SK-N-SH (cell line): ENCODE measurements at regions not wholly inside any gene's neighbourhood (a gene's known extent, or its start where the extent isn't known, plus 50 kb on each side); places are given as distances from the start of the nearest gene placed in this dataset.

Experiments used
- CTCF ChIA-PET: fragments of 300-600, 350-600 bp; formaldehyde crosslinking; extraction: SDS; loops from one replicate; lab custom pipeline; 2021; lab: Yijun Ruan, JAX
- POLR2A ChIA-PET: fragments of 350-600 bp; sonication (Branson Sonifier 250); formaldehyde crosslinking; extraction: SDS; loops from one replicate; lab custom pipeline; 2020; ENCODE audit warnings: antibody characterized with exemption, inconsistent platforms; lab: Yijun Ruan, JAX
- DNase-seq: peaks from one replicate; pipeline ENCODE4 v3.0.0; 2012
- H2AFZ ChIP-seq: fragments of 200-600 bp; sonication (generic); 2 replicates; pipeline ENCODE4 v1.8.1; 2016; ENCODE audit warnings: antibody characterized with exemption, mild to moderate bottlenecking, low read depth
- H3F3A ChIP-seq: fragments of 200-600 bp; sonication (generic); replicated peaks from 2 replicates; pipeline ENCODE3; 2016; ENCODE audit warnings: antibody characterized with exemption, mild to moderate bottlenecking; ENCODE audit not compliant: insufficient read depth
- H3K27ac ChIP-seq, 2 experiments: fragments of 200-500 bp in 1 of 2; fragments of 200-600 bp in 1 of 2; sonication (Bioruptor generic) in 1 of 2; sonication (generic), shearing (Covaris generic) in 1 of 2; 2 replicates each; pipeline versions ENCODE4 v1.5.1 to v1.6.1; 2014 to 2016; ENCODE audit warnings: low read depth in 2 of 2, inconsistent platforms in 1 of 2, low read length in 1 of 2, mild to moderate bottlenecking in 1 of 2, mixed read lengths in 1 of 2
- H3K27me3 ChIP-seq: fragments of 200-600 bp; sonication (generic), shearing (Covaris generic); 2 replicates; pipeline ENCODE4 v1.6.1; 2016; ENCODE audit warnings: mixed run types; ENCODE audit not compliant: insufficient read depth
- H3K36me3 ChIP-seq, 2 experiments: fragments of 200-500 bp in 1 of 2; fragments of 200-600 bp in 1 of 2; sonication (Bioruptor generic) in 1 of 2; sonication (generic) in 1 of 2; replicated peaks in 1 of 2; 2 replicates each; pipeline versions ENCODE3 to v1.5.1; 2014 to 2016; ENCODE audit warnings: low read length in 1 of 2, mild to moderate bottlenecking in 1 of 2; ENCODE audit not compliant: insufficient read depth in 2 of 2, control insufficient read depth in 1 of 2
- H3K4me1 ChIP-seq, 2 experiments: fragments of 200-500 bp in 1 of 2; fragments of 200-600 bp in 1 of 2; sonication (Bioruptor generic) in 1 of 2; sonication (generic), shearing (Covaris generic) in 1 of 2; 2 replicates each; pipeline versions ENCODE4 v1.5.1 to v1.6.1; 2014 to 2016; ENCODE audit warnings: low read depth in 1 of 2, low read length in 1 of 2, mixed run types in 1 of 2; ENCODE audit not compliant: insufficient read depth in 2 of 2, control insufficient read depth in 1 of 2
- H3K4me2 ChIP-seq: fragments of 200-600 bp; sonication (generic), shearing (Covaris generic); 2 replicates; pipeline ENCODE4 v1.6.1; 2017; ENCODE audit warnings: mixed run types
- H3K4me3 ChIP-seq, 2 experiments: fragments of 200-500 bp in 1 of 2; fragments of 200-600 bp in 1 of 2; sonication (Bioruptor generic) in 1 of 2; sonication (generic), shearing (Covaris generic) in 1 of 2; 2 replicates each; pipeline versions ENCODE4 v1.5.1 to v1.8.1; 2014 to 2016; ENCODE audit warnings: low read depth in 2 of 2, inconsistent platforms in 1 of 2, low read length in 1 of 2, mild to moderate bottlenecking in 1 of 2, mixed read lengths in 1 of 2, moderate library complexity in 1 of 2
- H3K79me2 ChIP-seq: fragments of 200-600 bp; sonication (generic); 2 replicates; pipeline ENCODE4 v1.8.1; 2017; ENCODE audit warnings: mild to moderate bottlenecking; ENCODE audit not compliant: insufficient read depth
- H3K9ac ChIP-seq: fragments of 200-600 bp; sonication (generic); 2 replicates; pipeline ENCODE4 v1.6.1; 2017; ENCODE audit warnings: mixed run types
- H3K9me2 ChIP-seq: fragments of 200-600 bp; sonication (generic); 2 replicates; pipeline ENCODE4 v1.6.1; 2017; ENCODE audit warnings: mixed run types
- H3K9me3 ChIP-seq: fragments of 200-600 bp; sonication (generic); 2 replicates; pipeline ENCODE4 v1.6.1; 2017; ENCODE audit warnings: mixed run types, mild to moderate bottlenecking, moderate library complexity
- H4K20me1 ChIP-seq: fragments of 200-600 bp; sonication (generic); 2 replicates; pipeline ENCODE4 v1.6.1; 2017; ENCODE audit warnings: mild to moderate bottlenecking, mixed run types; ENCODE audit not compliant: insufficient read depth
- CHD2 ChIP-seq: fragments of 150-350 bp; IDR thresholded peaks from 2 replicates; pipeline ENCODE4 v1.6.1; 2018; ENCODE audit warnings: low read length; ENCODE audit not compliant: partially characterized antibody
- EZH2phosphoT487 ChIP-seq: fragments of 200-600 bp; sonication (generic); IDR thresholded peaks from 2 replicates; pipeline ENCODE4 v1.6.1; 2017; ENCODE audit warnings: low read depth, mixed run types, mild to moderate bottlenecking, antibody characterized with exemption, moderate library complexity, borderline replicate concordance
- FOXJ3 ChIP-seq: sonication (generic); formaldehyde crosslinking; IDR thresholded peaks from 2 replicates; pipeline ENCODE4 v1.5.1; 2020; ENCODE audit warnings: mild to moderate bottlenecking, missing genetic modification reagents
- FOXM1 ChIP-seq: IDR thresholded peaks from 2 replicates; pipeline ENCODE4 v1.4.0; 2012; ENCODE audit warnings: low read depth, mild to moderate bottlenecking
- IRF3 ChIP-seq: fragments of 150-350 bp; IDR thresholded peaks from 2 replicates; pipeline ENCODE4 v1.6.1; 2016; ENCODE audit warnings: mild to moderate bottlenecking, low read depth, low read length
- JUND ChIP-seq: IDR thresholded peaks from 2 replicates; pipeline ENCODE4 v1.4.0; 2012
- MAX ChIP-seq: IDR thresholded peaks from 2 replicates; pipeline ENCODE4 v1.4.0; 2012; ENCODE audit warnings: low read depth
- MXI1 ChIP-seq: IDR thresholded peaks from 2 replicates; pipeline ENCODE4 v1.6.1; 2012; ENCODE audit warnings: mild to moderate bottlenecking, low read depth, low read length, improper control_type of control experiment
- PBX3 ChIP-seq: IDR thresholded peaks from 2 replicates; pipeline ENCODE4; 2012
- RAD21 ChIP-seq: IDR thresholded peaks from 2 replicates; pipeline ENCODE4 v1.6.1; 2012; ENCODE audit warnings: mild to moderate bottlenecking, low read length
- RFX5 ChIP-seq: IDR thresholded peaks from 2 replicates; pipeline ENCODE4 v1.6.1; 2012; ENCODE audit warnings: mild to moderate bottlenecking, improper control_type of control experiment, low read length
- RXRA ChIP-seq: IDR thresholded peaks from 2 replicates; pipeline ENCODE4 v1.4.0; 2012; ENCODE audit warnings: low read depth, mild to moderate bottlenecking, borderline replicate concordance
- SIN3A ChIP-seq: IDR thresholded peaks from 2 replicates; pipeline ENCODE4 v1.6.1; 2012; ENCODE audit warnings: low read depth, mild to moderate bottlenecking, low read length, moderate library complexity, borderline replicate concordance
- SMC3 ChIP-seq: IDR thresholded peaks from 2 replicates; pipeline ENCODE4 v1.6.1; 2012; ENCODE audit warnings: low read depth, low read length, improper control_type of control experiment
- TEAD4 ChIP-seq: IDR thresholded peaks from 2 replicates; pipeline ENCODE4 v1.4.0; 2012; ENCODE audit warnings: mild to moderate bottlenecking, borderline replicate concordance; ENCODE audit not compliant: insufficient read depth
- USF1 ChIP-seq: IDR thresholded peaks from 2 replicates; pipeline ENCODE4 v1.4.0; 2012; ENCODE audit warnings: low read depth, borderline replicate concordance
- USF2 ChIP-seq: fragments of 150-350 bp; IDR thresholded peaks from 2 replicates; pipeline ENCODE4 v1.6.1; 2017; ENCODE audit warnings: antibody characterized with exemption, low read length, low read depth, borderline replicate concordance
- WGBS: methylation state at CpG from one replicate; pipeline ENCODE4 v1.1.6; 2017; ENCODE audit warnings: low lambda C conversion rate; 5-methylcytosine and 5-hydroxymethylcytosine counted together

GRCh38 chr2:239638376-239638775, 237.6 kb upstream of the HDAC4 start:
- no peaks in the 10 kb centered on the region for H3K36me3 ChIP-seq
- no peaks in the 10 kb centered on the region for H3K9me2 ChIP-seq
- POLR2A ChIA-PET, result no interaction called here
- no peaks in the 10 kb centered on the region for H3K27me3 ChIP-seq
- no peak overlapping the region for H3K4me2 ChIP-seq
- no peaks in the 10 kb centered on the region for H3F3A ChIP-seq
- no peak overlapping the region for H3K27ac ChIP-seq
- H3K4me1 ChIP-seq, result no peaks in the 10 kb centered on the region; a peak in 1 of 4 replicates
- no peak overlapping the region for H2AFZ ChIP-seq
- no peaks in the 10 kb centered on the region for H3K9me3 ChIP-seq
- H3K4me3 ChIP-seq, result no peak overlapping the region
- H3K9ac ChIP-seq, result no peak overlapping the region
- CTCF ChIA-PET, result no interaction called here
- H4K20me1 ChIP-seq, result no peaks in the 10 kb centered on the region
- TF ChIP-seq MAX, result no peak
- no peaks in the 10 kb centered on the region for H3K79me2 ChIP-seq
- no peak for DNase-seq
- WGBS, result 9% methylated on average over 4 of the region's 4 CpGs

GRCh38 chr2:239636808-239637207, 236.0 kb upstream of the HDAC4 start:
- Histone ChIP-seq H3K4me2 (no peak overlapping the region), H3F3A (no peaks in the 10 kb centered on the region), H4K20me1 (no peaks in the 10 kb centered on the region), H2AFZ (no peak overlapping the region), H3K4me1 (no peaks in the 10 kb centered on the region; a peak in 1 of 4 replicates), H3K4me3 (no peak overlapping the region), H3K36me3 (no peaks in the 10 kb centered on the region), H3K9me3 (no peaks in the 10 kb centered on the region), H3K79me2 (no peaks in the 10 kb centered on the region), H3K27me3 (no peaks in the 10 kb centered on the region), H3K27ac (no peak overlapping the region), H3K9me2 (no peaks in the 10 kb centered on the region), H3K9ac (no peak overlapping the region)
- CTCF ChIA-PET, result interaction anchor here (1.2 kb wide), 1 partner anchor 33 kb away, joined by 3 read pairs; no protein-coding TSS in a partner anchor
- WGBS, result 3% methylated on average over 3 of the region's 3 CpGs
- no peak for TF ChIP-seq JUND
- no peak for TF ChIP-seq RAD21
- TF ChIP-seq SMC3, result no peak
- no peak for TF ChIP-seq MXI1
- no peak for TF ChIP-seq RXRA
- TF ChIP-seq CHD2, result no peak
- TF ChIP-seq TEAD4, result no peak
- TF ChIP-seq FOXJ3, result no peak
- no peak for TF ChIP-seq RFX5
- no peak for TF ChIP-seq IRF3
- no peak for TF ChIP-seq SIN3A
- POLR2A ChIA-PET, result no interaction called here
- no peak for DNase-seq

- H3K4me1 ChIP-seq, result no peaks in the 10 kb centered on the region; a peak in 1 of 4 replicates
- no peaks in the 10 kb centered on the region for H3K36me3 ChIP-seq
- ChIA-PET CTCF (no interaction called here), POLR2A (no interaction called here)
- H3K9me2 ChIP-seq, result no peaks in the 10 kb centered on the region
- no peaks in the 10 kb centered on the region for H3K9me3 ChIP-seq
- no peaks in the 10 kb centered on the region for H4K20me1 ChIP-seq
- no peak overlapping the region for H3K4me3 ChIP-seq
- no peak overlapping the region for H3K4me2 ChIP-seq
- H3K9ac ChIP-seq, result no peak overlapping the region
- no peaks in the 10 kb centered on the region for H3F3A ChIP-seq
- WGBS, result 43% methylated on average over 3 of the region's 4 CpGs
- H3K79me2 ChIP-seq, result no peaks in the 10 kb centered on the region
- no peak overlapping the region for H3K27ac ChIP-seq
- no peaks in the 10 kb centered on the region for H3K27me3 ChIP-seq
- DNase-seq, result no peak
- no peak overlapping the region for H2AFZ ChIP-seq
- no peak for TF ChIP-seq MAX
- TF ChIP-seq USF1, result no peak
- TF ChIP-seq PBX3, result no peak
- TF ChIP-seq EZH2phosphoT487, result no peak
- no peak for TF ChIP-seq FOXM1
- no peak for TF ChIP-seq IRF3
- no peak for TF ChIP-seq USF2
- TF ChIP-seq SIN3A, result no peak
These were observed 233.9 kb upstream of the HDAC4 start for GRCh38 chr2:239634769-239635168.
